ENCODE measurements at regions not wholly inside any gene's neighbourhood (a gene's known extent, or its start where the extent isn't known, plus 50 kb on each side); places are given as distances from the start of the nearest gene placed in this dataset.

- TF ChIP-seq MAX (IDR thresholded peaks at IDR 0.05) (no peak), ZNF274 (IDR thresholded peaks at IDR 0.05; ENCODE audit: low read depth, low read length) (no peak), CTCF (IDR thresholded peaks at IDR 0.05 in 2 of 3, conservative IDR thresholded peaks at IDR 0.05 in 1 of 3; ENCODE audit: borderline replicate concordance in 1 of 3, insufficient read depth in 1 of 3, low read depth in 2 of 3, low read length in 2 of 3) (no peak), POLR2A (IDR thresholded peaks at IDR 0.05; ENCODE audit: borderline replicate concordance, extremely low read depth, insufficient read depth, insufficient read length) (no peak), JUND (IDR thresholded peaks at IDR 0.05) (no peak), POLR2AphosphoS5 (IDR thresholded peaks at IDR 0.05; ENCODE audit: low read depth, low read length) (no peak), TCF7L2 (IDR thresholded peaks at IDR 0.05; ENCODE audit: borderline replicate concordance, extremely low read depth, insufficient read depth, insufficient read length) (no peak), EZH2 (IDR thresholded peaks at IDR 0.05) (no peak), EZH2phosphoT487 (IDR thresholded peaks at IDR 0.05; ENCODE audit: borderline replicate concordance) (no peak), EGR1 (IDR thresholded peaks at IDR 0.05; ENCODE audit: low read depth) (no peak), ZFX (IDR thresholded peaks at IDR 0.05) (no peak), SIN3A (IDR thresholded peaks at IDR 0.05; ENCODE audit: low read depth) (no peak), RAD21 (IDR thresholded peaks at IDR 0.05; ENCODE audit: low read depth) (no peak), ATF3 (IDR thresholded peaks at IDR 0.05) (no peak)
Observed at GRCh38 chr12:60182354-60182753, 586.5 kb downstream of the SLC16A7 start.
